Parathyroid adenoma (tissue), 2 donors: ENCODE measurements at regions not wholly inside any gene's neighbourhood (a gene's known extent, or its start where the extent isn't known, plus 50 kb on each side); places are given as distances from the start of the nearest gene placed in this dataset.
"Not testable (repeated sequence)": the region's sequence is repeated elsewhere in the genome, so short reads cannot be mapped to it uniquely, and the experiment has no call there.

Source experiments
- H2AFZ ChIP-seq: fragments of 300-600 bp; sonication (generic); one replicate; pipeline ENCODE4 v1.7.0; 2017; ENCODE audit warnings: antibody characterized with exemption, mild to moderate bottlenecking
- H3K27ac ChIP-seq: fragments of 300-600 bp; sonication (generic); one replicate; pipeline ENCODE4 v1.7.0; 2017
- H3K27me3 ChIP-seq: fragments of 300-600 bp; sonication (generic); one replicate; pipeline ENCODE4 v1.7.0; 2017; ENCODE audit warnings: low read length; ENCODE audit not compliant: control insufficient read depth, insufficient read depth
- H3K36me3 ChIP-seq: fragments of 300-600 bp; sonication (generic); one replicate; pipeline ENCODE4 v1.7.0; 2017; ENCODE audit warnings: low read length; ENCODE audit not compliant: control insufficient read depth, insufficient read depth
- H3K4me1 ChIP-seq: fragments of 300-600 bp; sonication (generic); one replicate; pipeline ENCODE4 v1.7.0; 2017; ENCODE audit warnings: control low read depth
- H3K4me2 ChIP-seq: fragments of 300-600 bp; sonication (generic); one replicate; pipeline ENCODE4 v1.7.0; 2017; ENCODE audit warnings: low read length
- H3K4me3 ChIP-seq: fragments of 300-600 bp; sonication (generic); one replicate; pipeline ENCODE4 v1.7.0; 2017; ENCODE audit warnings: low read depth, low read length
- H3K79me2 ChIP-seq: fragments of 300-600 bp; sonication (generic); one replicate; pipeline ENCODE4 v1.7.0; 2017; ENCODE audit warnings: control low read depth
- H3K9ac ChIP-seq: fragments of 300-600 bp; sonication (generic); one replicate; pipeline ENCODE4 v1.7.0; 2017; ENCODE audit warnings: mild to moderate bottlenecking
- H3K9me3 ChIP-seq: fragments of 300-600 bp; sonication (generic); one replicate; pipeline ENCODE4 v1.7.0; 2017; ENCODE audit warnings: low read length; ENCODE audit not compliant: control insufficient read depth
- TF ChIP-seq, protein P1 (sequence below): fragments of 300-600 bp; sonication (generic); IDR thresholded peaks from one replicate; pipeline ENCODE4 v1.7.0; 2017; ENCODE audit warnings: antibody characterized with exemption, mild to moderate bottlenecking
- donor health status: primary hyperparathyroidism.

DNA sequence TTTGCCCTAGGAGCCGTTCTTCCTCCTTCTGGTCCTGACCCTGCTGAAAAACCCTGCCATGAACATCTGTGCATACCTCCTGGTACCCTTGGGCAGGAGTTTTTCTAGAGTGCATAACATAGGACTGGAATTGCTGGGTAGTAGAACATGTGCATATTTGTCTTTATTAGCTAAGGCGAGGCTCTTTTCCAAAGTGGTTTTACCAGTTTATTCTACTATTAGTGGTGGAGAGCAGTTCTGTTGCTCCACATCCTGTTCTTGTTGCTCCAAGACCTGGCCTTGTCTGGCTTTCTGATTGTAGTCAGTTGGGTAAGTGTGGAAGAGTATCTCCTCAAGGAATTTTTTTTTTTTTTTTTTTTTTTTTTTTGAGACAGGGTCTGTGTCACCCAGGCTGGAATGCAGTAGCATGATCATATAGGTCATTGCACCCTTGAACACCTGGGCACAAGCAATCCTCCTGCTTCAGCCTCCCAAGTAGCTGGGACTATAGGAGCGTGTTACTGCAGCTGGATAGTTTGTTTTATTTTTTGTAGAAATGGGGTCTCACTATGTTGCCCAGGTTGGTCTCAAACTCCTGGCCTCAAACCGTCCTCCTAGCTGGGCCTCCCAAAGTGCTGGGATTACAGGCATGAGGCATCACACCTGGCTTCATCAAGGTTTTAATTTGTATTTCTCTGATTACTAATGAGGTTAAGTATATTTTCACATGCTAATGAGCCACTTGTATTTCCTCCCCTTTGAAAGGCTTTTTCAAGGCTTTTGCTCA is 85.2 kb downstream of the SPRY4 start:
- H3K9ac ChIP-seq = no peak overlapping the region
- no peaks in the 10 kb centered on the region for H3K36me3 ChIP-seq
- H3K4me3 ChIP-seq = no peak overlapping the region
- H3K79me2 ChIP-seq = no peaks in the 10 kb centered on the region
- H3K27ac ChIP-seq = no peak overlapping the region
- TF ChIP-seq, protein P1, sequence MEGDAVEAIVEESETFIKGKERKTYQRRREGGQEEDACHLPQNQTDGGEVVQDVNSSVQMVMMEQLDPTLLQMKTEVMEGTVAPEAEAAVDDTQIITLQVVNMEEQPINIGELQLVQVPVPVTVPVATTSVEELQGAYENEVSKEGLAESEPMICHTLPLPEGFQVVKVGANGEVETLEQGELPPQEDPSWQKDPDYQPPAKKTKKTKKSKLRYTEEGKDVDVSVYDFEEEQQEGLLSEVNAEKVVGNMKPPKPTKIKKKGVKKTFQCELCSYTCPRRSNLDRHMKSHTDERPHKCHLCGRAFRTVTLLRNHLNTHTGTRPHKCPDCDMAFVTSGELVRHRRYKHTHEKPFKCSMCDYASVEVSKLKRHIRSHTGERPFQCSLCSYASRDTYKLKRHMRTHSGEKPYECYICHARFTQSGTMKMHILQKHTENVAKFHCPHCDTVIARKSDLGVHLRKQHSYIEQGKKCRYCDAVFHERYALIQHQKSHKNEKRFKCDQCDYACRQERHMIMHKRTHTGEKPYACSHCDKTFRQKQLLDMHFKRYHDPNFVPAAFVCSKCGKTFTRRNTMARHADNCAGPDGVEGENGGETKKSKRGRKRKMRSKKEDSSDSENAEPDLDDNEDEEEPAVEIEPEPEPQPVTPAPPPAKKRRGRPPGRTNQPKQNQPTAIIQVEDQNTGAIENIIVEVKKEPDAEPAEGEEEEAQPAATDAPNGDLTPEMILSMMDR = no peak
- no peaks in the 10 kb centered on the region for H3K4me1 ChIP-seq
- no peak overlapping the region for H2AFZ ChIP-seq
- no peak overlapping the region for H3K4me2 ChIP-seq
- no peaks in the 10 kb centered on the region for H3K9me3 ChIP-seq
- H3K27me3 ChIP-seq = no peaks in the 10 kb centered on the region

DNA sequence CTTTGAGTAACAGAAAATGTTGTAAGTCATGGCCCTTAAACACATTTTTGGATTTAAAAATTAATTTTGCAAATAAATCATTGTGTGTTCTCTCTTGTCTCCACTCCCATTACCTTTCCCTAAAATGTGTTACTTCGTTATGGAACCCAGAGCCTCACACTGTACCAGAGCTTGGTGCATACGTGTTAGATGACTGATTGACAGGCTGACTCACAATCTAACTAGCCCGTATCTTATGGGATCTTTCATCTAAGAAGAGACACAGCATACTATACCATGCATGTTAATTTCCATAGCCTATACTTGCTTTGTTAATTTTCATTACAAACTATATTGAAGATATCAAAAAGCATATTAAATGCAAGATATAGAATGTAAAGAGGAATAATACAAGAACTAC is 87.1 kb downstream of the SPRY4 start:
- Histone ChIP-seq H3K79me2 (no peaks in the 10 kb centered on the region), H3K27ac (no peak overlapping the region), H3K9ac (no peak overlapping the region), H3K4me2 (no peak overlapping the region), H3K27me3 (no peaks in the 10 kb centered on the region), H3K4me3 (no peak overlapping the region), H2AFZ (no peak overlapping the region), H3K36me3 (no peaks in the 10 kb centered on the region), H3K9me3 (no peaks in the 10 kb centered on the region), H3K4me1 (no peaks in the 10 kb centered on the region)
- TF ChIP-seq, protein P1 = no peak

DNA sequence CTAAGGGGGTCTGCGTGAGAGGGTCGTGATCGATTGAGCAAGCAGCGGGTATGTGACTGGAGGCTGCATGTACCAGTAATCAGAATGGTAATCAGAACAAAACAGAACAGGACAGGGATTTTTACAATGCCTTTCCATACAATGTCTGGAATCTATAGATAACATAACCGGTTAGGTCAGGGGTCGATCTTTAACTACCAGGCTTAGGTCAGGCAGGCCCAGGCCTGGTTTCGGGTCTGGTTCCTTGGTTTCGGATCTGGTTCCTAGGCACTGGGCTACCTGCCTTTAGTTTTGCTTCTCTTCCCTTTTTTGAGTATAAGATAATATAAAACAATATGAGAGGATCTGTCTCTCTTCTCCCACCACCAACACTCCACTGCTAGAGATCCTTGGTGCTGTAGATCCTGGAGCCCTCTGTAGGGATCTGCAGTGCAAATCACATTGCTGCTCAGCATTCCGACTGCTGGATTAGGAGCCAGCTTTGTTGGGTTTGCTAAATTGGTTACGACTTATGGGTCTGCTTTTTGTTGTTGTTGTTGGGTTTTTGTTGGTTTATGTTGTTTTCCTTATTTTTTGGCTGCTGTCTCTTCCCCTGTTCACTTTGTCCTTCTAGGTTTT is 88.0 kb downstream of the SPRY4 start:
- H3K79me2 ChIP-seq, H3K4me3 ChIP-seq: not testable (repeated sequence)

DNA sequence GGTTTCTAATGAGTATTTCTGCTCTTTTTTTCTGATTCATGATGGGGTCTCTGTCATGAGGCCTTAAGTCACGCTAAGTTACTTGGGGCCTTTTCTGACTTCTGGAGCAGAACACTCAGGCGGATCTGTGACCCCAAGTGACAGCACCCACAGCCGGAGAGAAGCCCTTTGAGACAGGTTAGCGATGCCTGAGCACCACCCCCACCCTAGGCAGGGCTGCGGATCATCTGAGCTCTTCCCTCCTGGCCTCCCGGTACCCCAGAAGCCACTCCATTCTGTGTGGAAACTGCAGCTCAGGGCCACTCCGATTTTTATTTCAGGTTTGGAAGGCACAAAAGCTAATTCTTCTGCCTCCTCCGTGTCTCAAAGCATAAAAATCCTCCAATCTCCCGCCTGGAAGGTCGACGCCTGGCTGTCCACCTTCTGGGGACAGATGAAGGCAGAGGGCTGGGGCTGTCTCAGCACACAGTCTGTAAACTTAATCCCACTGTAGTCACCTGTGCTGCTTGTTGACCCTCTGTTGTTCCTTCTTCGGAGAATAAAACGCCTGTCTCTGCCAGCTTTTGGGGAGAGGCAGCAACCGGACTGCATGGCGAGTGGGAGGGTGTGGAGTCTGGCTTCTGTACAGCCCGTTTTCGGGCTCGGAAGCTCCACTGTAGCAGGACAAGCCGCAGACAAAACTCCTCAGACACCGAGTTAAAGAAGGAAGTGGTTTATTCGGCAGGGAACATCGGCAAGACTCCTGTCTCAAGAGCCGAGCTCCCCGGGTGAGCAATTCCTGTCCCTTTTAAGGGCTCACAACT is 88.8 kb downstream of the SPRY4 start:
- no peaks in the 10 kb centered on the region for H3K36me3 ChIP-seq
- H3K9ac ChIP-seq = no peak overlapping the region
- H3K4me1 ChIP-seq = no peaks in the 10 kb centered on the region
- TF ChIP-seq, protein P1 = no peak
- no peak overlapping the region for H3K27ac ChIP-seq
- H3K4me3 ChIP-seq = no peak overlapping the region
- H2AFZ ChIP-seq = no peak overlapping the region
- no peaks in the 10 kb centered on the region for H3K9me3 ChIP-seq
- no peak overlapping the region for H3K4me2 ChIP-seq
- no peaks in the 10 kb centered on the region for H3K79me2 ChIP-seq
- no peaks in the 10 kb centered on the region for H3K27me3 ChIP-seq

More for the DNA sequence above, 88.0 kb downstream of the SPRY4 start:
- not testable (repeated sequence) for H3K4me2 ChIP-seq, H3K27me3 ChIP-seq, H3K4me1 ChIP-seq, H3K9me3 ChIP-seq, H3K36me3 ChIP-seq, H3K27ac ChIP-seq, H2AFZ ChIP-seq, H3K9ac ChIP-seq
